ENCODE measurements at regions not wholly inside any gene's neighbourhood (a gene's known extent, or its start where the extent isn't known, plus 50 kb on each side); places are given as distances from the start of the nearest gene placed in this dataset.

DNA sequence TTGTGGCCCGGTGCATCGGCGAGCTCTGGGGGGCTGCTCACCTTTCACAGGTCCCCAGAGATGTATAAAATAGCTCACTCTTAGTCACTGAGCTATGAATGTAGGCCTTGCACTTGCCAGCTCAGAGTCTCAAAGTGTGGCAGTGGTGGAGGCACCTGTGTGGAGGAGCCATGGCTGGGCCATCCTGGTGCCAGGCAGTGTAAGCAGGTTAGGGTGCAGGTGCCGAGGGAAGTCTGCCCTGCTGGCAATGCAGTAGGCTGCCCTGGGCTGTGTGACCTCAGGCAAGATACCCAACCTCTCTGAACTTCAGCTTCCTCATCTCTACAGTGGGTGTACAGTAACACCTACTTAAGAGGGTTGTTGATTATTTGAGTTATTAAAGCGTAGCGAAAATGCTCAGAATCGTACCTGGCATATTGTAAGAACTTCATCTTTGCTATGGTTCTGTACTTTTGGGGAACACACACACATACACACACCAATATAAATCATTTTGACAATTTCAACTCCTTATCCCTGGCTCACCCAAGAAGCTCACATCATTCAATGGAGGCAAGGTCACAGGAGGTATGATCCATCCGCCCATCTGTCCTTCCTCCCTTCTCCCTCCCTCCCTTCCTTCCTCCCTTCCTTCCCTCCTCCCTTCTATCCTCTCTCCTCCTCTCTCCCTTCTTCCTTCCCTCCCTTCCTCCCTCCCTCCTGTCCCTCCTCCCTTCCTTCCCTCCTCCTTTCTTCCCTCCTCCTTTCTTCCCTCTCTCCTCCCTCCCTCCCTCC lies 66.8 kb upstream of the STX16 start:
- no peak overlapping the region for H3K4me3 ChIP-seq (replicated peaks in 1 of 3; ENCODE audit: insufficient read depth in 1 of 3, low read depth in 2 of 3, low read length in 3 of 3)
- H3K36me3 ChIP-seq (replicated peaks in 1 of 2; ENCODE audit: control insufficient read depth in 1 of 2, insufficient read depth in 2 of 2, low read length in 2 of 2) = no peaks in the 10 kb centered on the region
- H3K79me2 ChIP-seq (ENCODE audit: insufficient read depth, low read length) = no peaks in the 10 kb centered on the region
- no peak overlapping the region for H2AFZ ChIP-seq (ENCODE audit: low read length)
- ChIA-PET POLR2A (interaction anchor here (0.6 kb wide), 1 partner anchor 199 kb away, joined by 3 read pairs; no protein-coding TSS in a partner anchor), CTCF (ENCODE audit: low intra/inter-chr PET ratio, low total read pairs) (no interaction called here)
- H3K4me1 ChIP-seq (ENCODE audit: insufficient read depth, low read length) = peaks cover 19% of the 10 kb centered on the region
- DNase-seq (ENCODE audit: low spot score) (no peak), ATAC-seq (no peak), FAIRE-seq (no peak)
- TF ChIP-seq HES4 (CRISPR knock-in tag; IDR thresholded peaks at IDR 0.05; ENCODE audit: borderline replicate concordance) (0 out of 2 replicates have a peak, but pooled peaks have one; percentile 2), ZNF768 (CRISPR knock-in tag; IDR thresholded peaks at IDR 0.05) (peak; percentile 93), ZNF44 (CRISPR knock-in tag; IDR thresholded peaks at IDR 0.05) (no peak), HNRNPK (IDR thresholded peaks at IDR 0.05; ENCODE audit: low read depth, low read length, poor library complexity, severe bottlenecking) (peak; percentile 35), CHD4 (IDR thresholded peaks at IDR 0.05; ENCODE audit: borderline replicate concordance, low read length) (no peak), PCBP2 (optimal IDR thresholded peaks at IDR 0.05; ENCODE audit: low read depth, low read length, poor library complexity, severe bottlenecking) (peak; percentile 79), PCBP1 (IDR thresholded peaks at IDR 0.05; ENCODE audit: borderline replicate concordance, low read depth, low read length) (0 out of 2 replicates have a peak, but pooled peaks have one; percentile 22)
- H3K9me3 ChIP-seq (ENCODE audit: low read length) = no peaks in the 10 kb centered on the region
- peaks cover 13 to 75% of the 10 kb centered on the region in 2 experiments for H3K27me3 ChIP-seq (ENCODE audit: control insufficient read depth in 1 of 2, insufficient read depth in 2 of 2, low read length in 2 of 2)
- no peaks in the 10 kb centered on the region for H4K20me1 ChIP-seq (ENCODE audit: insufficient read depth, low read length)
- WGBS (ENCODE audit: low lambda C conversion rate) = 30% methylated on average over 8 of the region's 8 CpGs
- H3K27ac ChIP-seq (ENCODE audit: extremely low read length, insufficient read depth, low read length) = no peak overlapping the region
- no peak overlapping the region for H3K4me2 ChIP-seq (ENCODE audit: low read depth, low read length)
- intact Hi-C loops (cut with micrococcal nuclease; ENCODE audit: unreplicated experiment) = no loop called here
- H3K9ac ChIP-seq (ENCODE audit: insufficient read depth, low read depth, low read length) = no peak overlapping the region
- in situ Hi-C loops (cut with HindIII; ENCODE audit: extremely low pct_ligation_motif_present, low pct_unique_long_range_greater_than_20kb) = no loop called here
- no TSS peak for BruUV-seq (replicated peaks)

DNA sequence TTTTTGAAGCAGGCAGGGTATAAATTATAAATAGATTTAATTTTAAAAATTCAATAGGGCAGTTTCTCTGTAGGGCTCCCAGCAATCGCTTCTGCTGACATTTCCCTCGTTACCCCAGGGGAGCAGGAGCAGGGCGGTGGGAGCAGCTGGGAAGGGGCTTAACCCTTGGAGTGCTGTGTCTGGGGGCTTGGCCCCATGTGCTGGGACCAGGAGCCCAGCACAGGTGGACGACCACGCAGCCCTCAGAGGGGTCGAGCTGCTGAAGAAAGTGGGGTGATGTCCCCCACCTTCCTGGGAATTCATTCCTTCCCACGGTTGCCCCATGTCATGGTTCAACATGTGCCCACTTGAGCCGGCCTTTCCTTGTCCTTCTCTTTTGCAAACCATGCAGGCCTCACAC lies 67.5 kb upstream of the STX16 start:
- in situ Hi-C loops (cut with HindIII; ENCODE audit: extremely low pct_ligation_motif_present, low pct_unique_long_range_greater_than_20kb) (no loop called here), intact Hi-C loops (cut with micrococcal nuclease; ENCODE audit: unreplicated experiment) (no loop called here)
- no peak overlapping the region for H3K27ac ChIP-seq (ENCODE audit: extremely low read length, insufficient read depth, low read length)
- no peak overlapping the region for H2AFZ ChIP-seq (ENCODE audit: low read length)
- H3K4me3 ChIP-seq (replicated peaks in 1 of 3; ENCODE audit: insufficient read depth in 1 of 3, low read depth in 2 of 3, low read length in 3 of 3) = no peak overlapping the region
- no peak for TF ChIP-seq CREB1 (IDR thresholded peaks at IDR 0.05)
- TF ChIP-seq CREB1 (CRISPR knock-in tag; IDR thresholded peaks at IDR 0.05) = no peak
- TF ChIP-seq HES4 (CRISPR knock-in tag; IDR thresholded peaks at IDR 0.05; ENCODE audit: borderline replicate concordance) = 0 out of 2 replicates have a peak, but pooled peaks have one; percentile 16
- POLR2A ChIA-PET = no interaction called here
- H3K4me1 ChIP-seq (ENCODE audit: insufficient read depth, low read length) = peaks cover 19% of the 10 kb centered on the region
- FAIRE-seq = no peak
- no peak overlapping the region for H3K9ac ChIP-seq (ENCODE audit: insufficient read depth, low read depth, low read length)
- no peak for ATAC-seq
- no peaks in the 10 kb centered on the region for H3K9me3 ChIP-seq (ENCODE audit: low read length)
- BruUV-seq (replicated peaks) = no TSS peak
- DNase-seq (ENCODE audit: low spot score) = no peak
- CTCF ChIA-PET (ENCODE audit: low intra/inter-chr PET ratio, low total read pairs) = no interaction called here
- 9% methylated on average over 8 of the region's 8 CpGs for WGBS (ENCODE audit: low lambda C conversion rate)
- H3K27me3 ChIP-seq (ENCODE audit: control insufficient read depth in 1 of 2, insufficient read depth in 2 of 2, low read length in 2 of 2) = peaks cover 12 to 76% of the 10 kb centered on the region in 2 experiments
- no peaks in the 10 kb centered on the region for H3K79me2 ChIP-seq (ENCODE audit: insufficient read depth, low read length)
- no peaks in the 10 kb centered on the region for H3K36me3 ChIP-seq (replicated peaks in 1 of 2; ENCODE audit: control insufficient read depth in 1 of 2, insufficient read depth in 2 of 2, low read length in 2 of 2)
- no peak overlapping the region for H3K4me2 ChIP-seq (ENCODE audit: low read depth, low read length)
- H4K20me1 ChIP-seq (ENCODE audit: insufficient read depth, low read length) = no peaks in the 10 kb centered on the region
